SK-N-SH treated with all-trans-retinoic acid at 6 μM for 48 hours (cell line): ENCODE measurements at regions not wholly inside any gene's neighbourhood (a gene's known extent, or its start where the extent isn't known, plus 50 kb on each side); places are given as distances from the start of the nearest gene placed in this dataset.

Experiments
- BACH2 ChIP-seq: fragments of 250-450 bp; sonication (Bioruptor Pico); IDR thresholded peaks from 2 replicates; pipeline ENCODE4 v1.9.0; 2021; ENCODE audit warnings: mild to moderate bottlenecking, borderline replicate concordance
- ESRRG ChIP-seq: fragments of 250-450 bp; sonication (Bioruptor Pico); IDR thresholded peaks from 2 replicates; pipeline ENCODE4 v1.6.1; 2021; ENCODE audit warnings: mild to moderate bottlenecking
- ISL1 ChIP-seq: fragments of 250-450 bp; sonication (Bioruptor Pico); IDR thresholded peaks from 2 replicates; pipeline ENCODE4 v2.1.2; 2022; ENCODE audit warnings: mild to moderate bottlenecking, moderate library complexity
- OSR1 ChIP-seq: fragments of 250-450 bp; sonication (Bioruptor Pico); IDR thresholded peaks from 2 replicates; pipeline ENCODE4 v1.8.0; 2022; ENCODE audit warnings: moderate library complexity, mild to moderate bottlenecking, inconsistent platforms
- RARB ChIP-seq: fragments of 250-450 bp; sonication (Bioruptor Pico); IDR thresholded peaks from 2 replicates; pipeline ENCODE4 v1.8.0; 2021; ENCODE audit warnings: mild to moderate bottlenecking, moderate library complexity
- ZC3H10 ChIP-seq: fragments of 250-450 bp; sonication (Bioruptor Pico); IDR thresholded peaks from 2 replicates; pipeline ENCODE4 v1.5.1; 2021; ENCODE audit warnings: mild to moderate bottlenecking, moderate library complexity
- TF ChIP-seq, protein P1 (sequence below): fragments of 250-450 bp; sonication (Bioruptor Pico); IDR thresholded peaks from 2 replicates; pipeline ENCODE4 v1.5.1; 2020; ENCODE audit warnings: low read depth, mild to moderate bottlenecking, moderate library complexity
- TF ChIP-seq, protein P2 (sequence below): fragments of 250-450 bp; sonication (Bioruptor Pico); IDR thresholded peaks from 2 replicates; pipeline ENCODE4 v1.8.0; 2020; ENCODE audit warnings: mild to moderate bottlenecking, moderate library complexity, borderline replicate concordance
- TF ChIP-seq, protein P3 (sequence below): fragments of 250-450 bp; sonication (Bioruptor Pico); IDR thresholded peaks from 2 replicates; pipeline ENCODE4 v1.8.0; 2021; ENCODE audit warnings: low read depth, mild to moderate bottlenecking, moderate library complexity, borderline replicate concordance

- TF ChIP-seq OSR1 = no peak
- no peak for TF ChIP-seq ZC3H10 (CRISPR knock-in tag)
- no peak for TF ChIP-seq ISL1
- no peak for TF ChIP-seq ESRRG (CRISPR knock-in tag)
- no peak for TF ChIP-seq RARB (CRISPR knock-in tag)
- TF ChIP-seq, protein P1, sequence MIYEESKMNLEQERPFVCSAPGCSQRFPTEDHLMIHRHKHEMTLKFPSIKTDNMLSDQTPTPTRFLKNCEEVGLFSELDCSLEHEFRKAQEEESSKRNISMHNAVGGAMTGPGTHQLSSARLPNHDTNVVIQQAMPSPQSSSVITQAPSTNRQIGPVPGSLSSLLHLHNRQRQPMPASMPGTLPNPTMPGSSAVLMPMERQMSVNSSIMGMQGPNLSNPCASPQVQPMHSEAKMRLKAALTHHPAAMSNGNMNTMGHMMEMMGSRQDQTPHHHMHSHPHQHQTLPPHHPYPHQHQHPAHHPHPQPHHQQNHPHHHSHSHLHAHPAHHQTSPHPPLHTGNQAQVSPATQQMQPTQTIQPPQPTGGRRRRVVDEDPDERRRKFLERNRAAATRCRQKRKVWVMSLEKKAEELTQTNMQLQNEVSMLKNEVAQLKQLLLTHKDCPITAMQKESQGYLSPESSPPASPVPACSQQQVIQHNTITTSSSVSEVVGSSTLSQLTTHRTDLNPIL = no peak
- TF ChIP-seq, protein P2, sequence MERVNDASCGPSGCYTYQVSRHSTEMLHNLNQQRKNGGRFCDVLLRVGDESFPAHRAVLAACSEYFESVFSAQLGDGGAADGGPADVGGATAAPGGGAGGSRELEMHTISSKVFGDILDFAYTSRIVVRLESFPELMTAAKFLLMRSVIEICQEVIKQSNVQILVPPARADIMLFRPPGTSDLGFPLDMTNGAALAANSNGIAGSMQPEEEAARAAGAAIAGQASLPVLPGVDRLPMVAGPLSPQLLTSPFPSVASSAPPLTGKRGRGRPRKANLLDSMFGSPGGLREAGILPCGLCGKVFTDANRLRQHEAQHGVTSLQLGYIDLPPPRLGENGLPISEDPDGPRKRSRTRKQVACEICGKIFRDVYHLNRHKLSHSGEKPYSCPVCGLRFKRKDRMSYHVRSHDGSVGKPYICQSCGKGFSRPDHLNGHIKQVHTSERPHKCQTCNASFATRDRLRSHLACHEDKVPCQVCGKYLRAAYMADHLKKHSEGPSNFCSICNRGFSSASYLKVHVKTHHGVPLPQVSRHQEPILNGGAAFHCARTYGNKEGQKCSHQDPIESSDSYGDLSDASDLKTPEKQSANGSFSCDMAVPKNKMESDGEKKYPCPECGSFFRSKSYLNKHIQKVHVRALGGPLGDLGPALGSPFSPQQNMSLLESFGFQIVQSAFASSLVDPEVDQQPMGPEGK (CRISPR knock-in tag) = no peak
- TF ChIP-seq, protein P3, sequence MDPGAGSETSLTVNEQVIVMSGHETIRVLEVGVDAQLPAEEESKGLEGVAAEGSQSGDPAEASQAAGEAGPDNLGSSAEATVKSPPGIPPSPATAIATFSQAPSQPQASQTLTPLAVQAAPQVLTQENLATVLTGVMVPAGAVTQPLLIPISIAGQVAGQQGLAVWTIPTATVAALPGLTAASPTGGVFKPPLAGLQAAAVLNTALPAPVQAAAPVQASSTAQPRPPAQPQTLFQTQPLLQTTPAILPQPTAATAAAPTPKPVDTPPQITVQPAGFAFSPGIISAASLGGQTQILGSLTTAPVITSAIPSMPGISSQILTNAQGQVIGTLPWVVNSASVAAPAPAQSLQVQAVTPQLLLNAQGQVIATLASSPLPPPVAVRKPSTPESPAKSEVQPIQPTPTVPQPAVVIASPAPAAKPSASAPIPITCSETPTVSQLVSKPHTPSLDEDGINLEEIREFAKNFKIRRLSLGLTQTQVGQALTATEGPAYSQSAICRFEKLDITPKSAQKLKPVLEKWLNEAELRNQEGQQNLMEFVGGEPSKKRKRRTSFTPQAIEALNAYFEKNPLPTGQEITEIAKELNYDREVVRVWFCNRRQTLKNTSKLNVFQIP (CRISPR knock-in tag) = no peak
- no peak for TF ChIP-seq BACH2 (CRISPR knock-in tag)
Observed at GRCh38 chr3:166125179-166125578, 288.0 kb upstream of the BCHE start.
